Lower lobe of right lung (tissue), 2 donors: ENCODE measurements at regions not wholly inside any gene's neighbourhood (a gene's known extent, or its start where the extent isn't known, plus 50 kb on each side); places are given as distances from the start of the nearest gene placed in this dataset.

Experiments used
- ATAC-seq, 2 donors: fragments of 200-7000 bp; cut with Tn5 transposase; one replicate each; pipeline ENCODE4 v1.9.1; 2020 to 2022; ENCODE audit warnings: mild to moderate bottlenecking in 2 of 2, moderate library complexity in 2 of 2
- DNase-seq: peaks from one replicate; pipeline ENCODE4 v3.0.0-alpha.2; 2020
- H3K27ac ChIP-seq: fragments of 200-600 bp; one replicate; pipeline ENCODE4 v1.8.0; 2022
- H3K27me3 ChIP-seq: fragments of 200-600 bp; one replicate; pipeline ENCODE4 v1.8.0; 2022; ENCODE audit warnings: low read depth
- H3K36me3 ChIP-seq: fragments of 200-600 bp; one replicate; pipeline ENCODE4 v1.8.0; 2022; ENCODE audit warnings: mild to moderate bottlenecking
- H3K4me1 ChIP-seq: fragments of 200-600 bp; one replicate; pipeline ENCODE4 v1.8.0; 2022
- H3K4me3 ChIP-seq: fragments of 200-600 bp; one replicate; pipeline ENCODE4 v1.8.0; 2022; ENCODE audit warnings: mild to moderate bottlenecking
- H3K9me3 ChIP-seq: fragments of 200-600 bp; one replicate; pipeline ENCODE4 v1.8.0; 2022
- intact Hi-C: fragments of 100-400 bp; cut with DNase I; formaldehyde crosslinking; loops from one replicate; pipeline ENCODE4 v1.11.0; 2022
- TF ChIP-seq, protein P1 (sequence below): fragments of 200-600 bp; IDR thresholded peaks from one replicate; pipeline ENCODE4 v1.8.0; 2022; ENCODE audit warnings: antibody characterized with exemption, mild to moderate bottlenecking
- donor health status: DM: no; HTN: yes; CAD: no; lungs with severe emphysema.

DNA sequence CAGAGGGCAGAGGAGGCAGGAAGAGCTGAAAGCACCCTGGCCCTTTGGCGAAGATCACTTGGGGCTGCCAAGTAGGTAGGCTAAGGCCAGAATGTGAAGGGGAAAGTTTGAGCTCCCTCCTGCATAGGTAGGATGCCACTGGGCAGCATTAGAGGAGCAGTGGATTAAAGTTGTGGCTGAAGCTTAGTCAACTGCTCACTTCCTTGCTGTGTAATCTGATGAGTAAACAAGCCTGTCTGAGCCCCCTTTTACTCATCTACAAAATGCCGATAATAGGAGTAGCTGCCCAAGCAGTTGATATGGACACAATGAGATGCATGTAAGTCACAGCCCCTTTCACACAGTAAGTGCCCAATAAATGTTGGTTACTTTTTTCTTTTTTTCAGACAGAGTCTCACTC, 216.4 kb downstream of the MN1 start:
- no peaks in the 10 kb centered on the region for H3K9me3 ChIP-seq
- TF ChIP-seq, protein P1, sequence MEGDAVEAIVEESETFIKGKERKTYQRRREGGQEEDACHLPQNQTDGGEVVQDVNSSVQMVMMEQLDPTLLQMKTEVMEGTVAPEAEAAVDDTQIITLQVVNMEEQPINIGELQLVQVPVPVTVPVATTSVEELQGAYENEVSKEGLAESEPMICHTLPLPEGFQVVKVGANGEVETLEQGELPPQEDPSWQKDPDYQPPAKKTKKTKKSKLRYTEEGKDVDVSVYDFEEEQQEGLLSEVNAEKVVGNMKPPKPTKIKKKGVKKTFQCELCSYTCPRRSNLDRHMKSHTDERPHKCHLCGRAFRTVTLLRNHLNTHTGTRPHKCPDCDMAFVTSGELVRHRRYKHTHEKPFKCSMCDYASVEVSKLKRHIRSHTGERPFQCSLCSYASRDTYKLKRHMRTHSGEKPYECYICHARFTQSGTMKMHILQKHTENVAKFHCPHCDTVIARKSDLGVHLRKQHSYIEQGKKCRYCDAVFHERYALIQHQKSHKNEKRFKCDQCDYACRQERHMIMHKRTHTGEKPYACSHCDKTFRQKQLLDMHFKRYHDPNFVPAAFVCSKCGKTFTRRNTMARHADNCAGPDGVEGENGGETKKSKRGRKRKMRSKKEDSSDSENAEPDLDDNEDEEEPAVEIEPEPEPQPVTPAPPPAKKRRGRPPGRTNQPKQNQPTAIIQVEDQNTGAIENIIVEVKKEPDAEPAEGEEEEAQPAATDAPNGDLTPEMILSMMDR, result no peak
- no peak overlapping the region for H3K27ac ChIP-seq
- H3K27me3 ChIP-seq, result no peaks in the 10 kb centered on the region
- DNase-seq, result no peak
- H3K36me3 ChIP-seq, result no peaks in the 10 kb centered on the region
- ATAC-seq, result no peak
- intact Hi-C loops, result no loop called here
- no peak overlapping the region for H3K4me3 ChIP-seq
- H3K4me1 ChIP-seq, result no peaks in the 10 kb centered on the region

DNA sequence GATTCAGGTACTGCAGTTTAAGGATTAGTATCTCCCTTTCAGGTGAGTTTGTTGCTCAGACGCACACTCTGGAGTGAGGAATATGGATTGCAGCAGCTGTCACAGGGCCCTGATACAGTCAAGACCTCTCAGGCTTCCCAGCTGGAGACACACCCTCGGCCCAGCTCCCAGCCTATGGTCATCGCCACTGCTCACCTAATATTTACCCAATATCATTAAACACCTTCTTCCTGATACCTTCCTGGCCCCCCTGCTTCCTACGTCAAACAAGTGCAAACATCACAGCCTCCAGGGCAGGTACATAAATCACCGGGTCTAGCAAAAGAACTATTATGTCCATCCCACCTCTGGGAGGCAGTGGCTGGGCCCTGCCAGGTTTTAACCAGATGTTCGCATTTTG, 213.3 kb downstream of the MN1 start:
- intact Hi-C loops, result no loop called here
- DNase-seq, result no peak
- no peak overlapping the region for H3K4me3 ChIP-seq
- no peaks in the 10 kb centered on the region for H3K9me3 ChIP-seq
- no peak overlapping the region for H3K27ac ChIP-seq
- TF ChIP-seq, protein P1, result no peak
- H3K27me3 ChIP-seq, result no peaks in the 10 kb centered on the region
- no peaks in the 10 kb centered on the region for H3K4me1 ChIP-seq
- no peaks in the 10 kb centered on the region for H3K36me3 ChIP-seq
- ATAC-seq, result no peak

DNA sequence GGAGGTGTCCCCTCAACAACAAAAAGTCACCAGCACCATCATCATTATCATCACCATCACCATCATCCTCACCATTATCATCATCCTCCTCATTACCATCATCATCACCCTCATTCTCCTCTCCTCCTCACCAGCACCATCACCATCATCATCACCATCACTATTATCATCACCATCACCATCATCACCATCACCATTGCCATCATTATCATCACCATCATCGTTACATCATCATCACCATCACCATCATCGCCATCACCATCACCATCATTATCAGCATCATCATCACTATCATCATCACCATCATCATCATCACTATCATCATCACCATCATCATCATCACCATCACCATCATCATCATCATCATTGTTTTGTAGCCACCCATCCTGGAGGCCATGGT, 212.6 kb downstream of the MN1 start:
- DNase-seq, result no peak
- no peak for ATAC-seq
- Histone ChIP-seq H3K9me3 (no peaks in the 10 kb centered on the region), H3K4me3 (no peak overlapping the region), H3K4me1 (no peaks in the 10 kb centered on the region), H3K27me3 (no peaks in the 10 kb centered on the region), H3K36me3 (no peaks in the 10 kb centered on the region), H3K27ac (no peak overlapping the region)
- TF ChIP-seq, protein P1, result no peak
- intact Hi-C loops, result no loop called here

DNA sequence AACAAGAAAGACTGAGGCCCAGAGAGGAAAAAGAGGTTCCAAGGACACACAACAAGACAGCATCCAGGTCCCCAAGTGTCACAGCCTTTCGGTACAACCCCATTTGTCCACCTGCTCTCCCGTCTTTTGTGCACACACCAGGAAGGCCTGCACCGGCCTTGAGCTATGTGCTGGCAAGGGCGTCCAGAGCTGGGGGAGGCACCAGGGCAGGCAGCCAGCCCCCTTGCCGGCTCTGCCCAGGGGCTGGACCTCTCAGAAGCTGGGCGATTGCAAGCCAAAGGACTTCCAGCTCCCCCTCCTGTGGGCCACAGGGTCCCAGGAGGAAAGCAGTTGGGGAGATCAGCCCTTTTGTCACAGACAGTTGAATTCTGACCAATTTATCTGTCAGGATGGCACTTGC, 210.5 kb downstream of the MN1 start:
- DNase-seq, result no peak
- TF ChIP-seq, protein P1, result no peak
- Histone ChIP-seq H3K9me3 (no peaks in the 10 kb centered on the region), H3K36me3 (no peaks in the 10 kb centered on the region), H3K27me3 (no peaks in the 10 kb centered on the region), H3K4me3 (no peak overlapping the region), H3K4me1 (no peaks in the 10 kb centered on the region), H3K27ac (no peak overlapping the region)
- intact Hi-C loops, result no loop called here
- no peak for ATAC-seq

DNA sequence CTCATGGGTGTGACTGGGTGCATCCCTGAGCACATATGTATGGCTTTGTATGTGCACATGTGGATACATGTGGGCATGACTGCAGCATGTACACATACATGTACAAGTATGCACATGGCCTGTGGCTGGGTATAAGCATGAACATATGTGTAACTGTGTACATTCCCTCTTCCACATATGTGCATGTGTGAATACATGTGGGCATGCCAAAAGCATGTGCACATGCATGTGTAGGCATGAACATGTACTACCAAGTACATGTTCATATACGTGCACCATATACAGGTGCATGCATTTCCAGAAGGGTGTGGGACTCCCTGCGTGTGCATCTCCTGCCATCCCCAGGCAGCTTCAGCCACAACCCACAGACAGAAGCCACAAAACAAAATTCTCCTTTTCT, 208.2 kb downstream of the MN1 start:
- Histone ChIP-seq H3K27me3 (no peaks in the 10 kb centered on the region), H3K9me3 (no peaks in the 10 kb centered on the region), H3K27ac (no peak overlapping the region), H3K4me3 (no peak overlapping the region), H3K4me1 (no peaks in the 10 kb centered on the region), H3K36me3 (no peaks in the 10 kb centered on the region)
- intact Hi-C loops, result no loop called here
- no peak for ATAC-seq
- TF ChIP-seq, protein P1, result no peak
- DNase-seq, result no peak

DNA sequence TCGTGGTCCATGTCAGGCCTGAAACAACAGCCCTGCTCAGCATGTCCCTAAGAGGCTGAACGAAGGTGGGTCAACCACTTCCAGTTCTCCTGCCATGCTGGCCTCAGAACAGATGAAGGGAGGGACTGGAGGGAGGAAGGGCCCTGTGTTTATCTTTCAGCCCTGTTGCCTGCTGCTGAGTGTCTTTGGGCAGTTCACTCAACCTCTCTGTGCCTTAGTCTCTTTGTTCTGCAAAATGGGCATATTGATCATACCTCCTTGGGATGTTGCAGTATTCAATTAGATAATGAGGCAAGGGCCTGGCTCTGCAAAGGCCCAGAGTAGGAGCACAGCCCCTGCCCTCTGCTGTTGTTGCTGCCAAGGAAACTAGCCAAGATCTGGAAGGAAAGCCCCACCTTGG, 207.5 kb downstream of the MN1 start:
- H3K27me3 ChIP-seq, result no peaks in the 10 kb centered on the region
- intact Hi-C loops, result no loop called here
- no peaks in the 10 kb centered on the region for H3K4me1 ChIP-seq
- DNase-seq (no peak), ATAC-seq (no peak)
- TF ChIP-seq, protein P1, result no peak
- no peak overlapping the region for H3K4me3 ChIP-seq
- no peaks in the 10 kb centered on the region for H3K36me3 ChIP-seq
- H3K9me3 ChIP-seq, result no peaks in the 10 kb centered on the region
- H3K27ac ChIP-seq, result no peak overlapping the region
